ENCODE measurements at regions not wholly inside any gene's neighbourhood (a gene's known extent, or its start where the extent isn't known, plus 50 kb on each side); places are given as distances from the start of the nearest gene placed in this dataset.

DNA sequence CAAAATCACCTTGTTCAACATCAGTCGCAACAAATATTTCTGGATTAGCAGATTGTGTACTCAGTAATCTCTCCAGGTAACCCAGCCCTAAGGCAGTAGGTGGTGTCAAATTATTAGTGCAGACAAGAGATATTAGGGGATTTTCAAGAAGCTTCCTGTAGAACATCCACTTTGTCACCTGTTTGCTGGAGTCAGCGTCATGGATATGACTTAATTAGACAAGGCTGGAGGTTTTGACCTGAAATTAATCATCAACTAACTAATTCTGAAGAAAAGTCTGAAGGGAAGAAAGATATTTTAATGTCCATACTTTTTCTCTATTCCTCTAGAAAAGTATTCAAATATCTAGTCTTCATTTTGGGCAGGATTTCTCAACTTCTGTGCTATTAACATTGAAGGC lies 91.4 kb upstream of the CCDC112 start:
- Histone ChIP-seq H3K9me3 (ENCODE audit: insufficient read depth, low read depth, low read length) (no peaks in the 10 kb centered on the region), H3K27me3 (ENCODE audit: insufficient read depth, low read length) (no peaks in the 10 kb centered on the region), H3K27ac (ENCODE audit: low read depth, low read length) (no peak overlapping the region), H3K36me3 (ENCODE audit: insufficient read depth, low read length) (no peaks in the 10 kb centered on the region), H3K9ac (ENCODE audit: low read depth, low read length) (no peak overlapping the region), H3K4me1 (ENCODE audit: insufficient read depth, low read length) (peaks cover 4% of the 10 kb centered on the region; the same call in 1 of the 2 replicates), H3K4me3 (ENCODE audit: low read length) (no peak overlapping the region)
- 97% methylated on average over 2 of the region's 2 CpGs for WGBS

DNA sequence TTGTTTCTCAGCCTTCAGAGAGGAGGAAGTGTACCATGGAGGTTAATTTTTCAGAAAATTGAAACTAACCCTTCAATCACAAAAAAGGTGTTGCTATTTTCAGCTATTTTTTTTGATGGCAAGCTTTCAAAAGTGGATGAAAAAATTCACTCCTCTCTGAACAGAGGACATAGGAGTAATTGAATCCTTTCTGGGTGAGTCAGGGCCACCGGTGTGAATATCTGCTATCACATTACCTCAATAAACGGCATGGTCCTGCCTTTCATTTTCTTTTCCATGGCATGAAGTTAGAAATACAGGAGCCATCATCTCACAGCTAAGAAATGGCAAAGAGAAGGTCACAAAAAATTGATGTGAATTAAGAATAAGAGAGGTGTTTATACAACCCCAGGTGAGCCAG lies 90.2 kb upstream of the CCDC112 start:
- Histone ChIP-seq H3K9ac (ENCODE audit: low read depth, low read length) (no peak overlapping the region), H3K27ac (ENCODE audit: low read depth, low read length) (no peak overlapping the region), H3K36me3 (ENCODE audit: insufficient read depth, low read length) (no peaks in the 10 kb centered on the region), H3K9me3 (ENCODE audit: insufficient read depth, low read depth, low read length) (no peaks in the 10 kb centered on the region), H3K27me3 (ENCODE audit: insufficient read depth, low read length) (no peaks in the 10 kb centered on the region), H3K4me1 (ENCODE audit: insufficient read depth, low read length) (peaks cover 4% of the 10 kb centered on the region; the same call in 1 of the 2 replicates), H3K4me3 (ENCODE audit: low read length) (no peak overlapping the region)
- WGBS, result 79% methylated on average over 2 of the region's 2 CpGs

DNA sequence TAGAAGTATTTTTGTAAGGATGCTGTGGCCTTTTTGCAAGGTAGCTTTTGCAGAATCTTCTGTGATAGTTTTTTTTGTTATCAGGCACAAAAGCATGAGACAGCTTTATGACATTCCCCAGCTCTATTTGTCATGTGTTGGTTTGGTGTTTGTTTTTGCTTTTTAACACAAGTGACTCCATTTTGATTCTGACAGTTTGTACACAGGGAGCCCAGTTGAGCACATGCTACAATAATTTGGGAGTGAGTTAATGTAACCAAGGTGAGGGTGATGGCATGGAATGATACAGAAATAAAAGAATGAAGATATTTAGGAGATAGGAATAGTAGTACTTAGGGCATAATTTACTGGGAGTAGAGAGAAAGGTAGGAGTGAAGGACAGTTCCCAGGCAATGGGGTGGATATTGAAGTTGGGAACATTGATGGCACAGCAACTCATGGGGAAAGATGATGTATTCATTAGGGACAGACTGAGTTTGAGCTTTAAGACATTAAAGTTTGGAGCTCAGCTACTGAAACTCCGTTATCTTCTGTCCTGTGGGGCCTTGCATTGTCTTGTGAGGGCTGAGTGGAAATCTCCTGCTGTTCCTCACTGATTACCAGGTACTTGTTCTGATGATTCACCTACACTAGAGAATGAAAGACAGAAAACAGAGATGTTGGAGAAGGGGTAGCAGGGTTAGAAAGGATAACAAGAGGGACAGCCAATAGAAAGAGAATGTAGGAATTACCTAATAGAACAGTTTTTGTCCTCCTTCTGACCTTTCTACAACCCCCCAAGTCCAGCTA lies 88.3 kb upstream of the CCDC112 start:
- no peak overlapping the region for H3K4me3 ChIP-seq (ENCODE audit: low read length)
- no peaks in the 10 kb centered on the region for H3K27me3 ChIP-seq (ENCODE audit: insufficient read depth, low read length)
- no peak overlapping the region for H3K27ac ChIP-seq (ENCODE audit: low read depth, low read length)
- 23% methylated on average over 1 of the region's 1 CpG for WGBS
- H3K9me3 ChIP-seq (ENCODE audit: insufficient read depth, low read depth, low read length), result no peaks in the 10 kb centered on the region
- H3K9ac ChIP-seq (ENCODE audit: low read depth, low read length), result no peak overlapping the region
- peaks cover 4% of the 10 kb centered on the region; the same call in 1 of the 2 replicates for H3K4me1 ChIP-seq (ENCODE audit: insufficient read depth, low read length)
- no peaks in the 10 kb centered on the region for H3K36me3 ChIP-seq (ENCODE audit: insufficient read depth, low read length)

DNA sequence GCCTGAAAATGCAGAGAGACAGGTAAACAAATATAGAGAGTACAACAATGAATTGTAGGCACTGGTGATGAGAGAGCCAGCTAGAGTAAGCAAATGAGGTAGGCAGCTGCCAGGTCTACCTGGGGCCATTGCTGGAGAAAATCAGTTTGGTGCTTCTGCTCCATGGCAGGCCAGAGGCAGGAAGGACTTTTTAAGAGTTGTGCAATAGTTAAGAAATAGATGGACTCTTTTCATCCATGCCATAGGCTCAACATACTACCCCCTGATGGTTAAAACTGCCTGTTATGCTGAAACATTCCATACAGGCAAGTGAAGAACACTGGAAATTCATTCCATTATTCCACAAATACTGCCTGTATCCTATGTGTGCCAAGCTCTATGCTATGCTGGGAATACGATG lies 86.5 kb upstream of the CCDC112 start:
- H3K36me3 ChIP-seq (ENCODE audit: insufficient read depth, low read length), result no peaks in the 10 kb centered on the region
- WGBS, result 75% methylated on average over 1 of the region's 1 CpG
- no peak overlapping the region for H3K27ac ChIP-seq (ENCODE audit: low read depth, low read length)
- no peaks in the 10 kb centered on the region for H3K9me3 ChIP-seq (ENCODE audit: insufficient read depth, low read depth, low read length)
- no peak overlapping the region for H3K4me3 ChIP-seq (ENCODE audit: low read length)
- no peak overlapping the region for H3K9ac ChIP-seq (ENCODE audit: low read depth, low read length)
- H3K27me3 ChIP-seq (ENCODE audit: insufficient read depth, low read length), result no peaks in the 10 kb centered on the region
- peaks cover 4% of the 10 kb centered on the region; the same call in 1 of the 2 replicates for H3K4me1 ChIP-seq (ENCODE audit: insufficient read depth, low read length)

DNA sequence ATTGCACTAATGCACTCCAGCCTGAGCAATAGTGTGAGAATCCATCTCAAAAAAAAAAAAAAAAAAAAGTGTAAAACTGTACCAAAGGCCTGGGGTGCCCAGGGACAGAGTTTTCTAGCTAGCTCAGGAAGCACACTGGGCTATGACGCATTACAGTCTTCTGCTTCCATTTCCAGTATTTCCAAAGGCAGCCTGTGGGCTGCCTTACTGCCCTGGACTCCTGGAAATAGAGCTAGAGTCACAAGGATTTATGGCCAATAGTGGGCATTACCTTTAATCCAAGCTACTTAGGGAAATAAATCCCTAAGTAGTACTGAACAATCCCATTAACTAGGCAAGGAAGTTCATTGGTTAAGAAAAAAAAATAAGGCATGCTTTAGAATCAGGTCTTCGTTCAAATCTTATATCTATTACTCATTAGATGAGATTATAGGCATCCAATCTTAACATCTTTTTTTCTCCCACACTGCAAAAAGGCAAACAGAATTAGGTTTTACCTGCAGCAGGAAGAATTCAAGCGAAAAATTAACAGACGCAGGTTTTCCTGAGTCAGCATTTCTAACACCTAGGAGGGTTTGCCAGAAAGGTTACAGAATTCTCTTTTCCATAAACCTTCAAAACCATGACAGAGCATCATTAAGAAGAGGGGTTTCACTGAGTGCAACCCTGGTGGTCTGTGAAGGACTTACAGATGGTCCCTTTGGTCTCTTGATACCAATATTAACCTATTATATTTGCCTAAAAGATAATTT lies 85.6 kb upstream of the CCDC112 start:
- Histone ChIP-seq H3K9ac (ENCODE audit: low read depth, low read length) (no peak overlapping the region), H3K36me3 (ENCODE audit: insufficient read depth, low read length) (no peaks in the 10 kb centered on the region), H3K4me1 (ENCODE audit: insufficient read depth, low read length) (peaks cover 4% of the 10 kb centered on the region; the same call in 1 of the 2 replicates), H3K27ac (ENCODE audit: low read depth, low read length) (no peak overlapping the region), H3K9me3 (ENCODE audit: insufficient read depth, low read depth, low read length) (no peaks in the 10 kb centered on the region), H3K4me3 (ENCODE audit: low read length) (no peak overlapping the region), H3K27me3 (ENCODE audit: insufficient read depth, low read length) (no peaks in the 10 kb centered on the region)
- 94% methylated on average over 4 of the region's 4 CpGs for WGBS

DNA sequence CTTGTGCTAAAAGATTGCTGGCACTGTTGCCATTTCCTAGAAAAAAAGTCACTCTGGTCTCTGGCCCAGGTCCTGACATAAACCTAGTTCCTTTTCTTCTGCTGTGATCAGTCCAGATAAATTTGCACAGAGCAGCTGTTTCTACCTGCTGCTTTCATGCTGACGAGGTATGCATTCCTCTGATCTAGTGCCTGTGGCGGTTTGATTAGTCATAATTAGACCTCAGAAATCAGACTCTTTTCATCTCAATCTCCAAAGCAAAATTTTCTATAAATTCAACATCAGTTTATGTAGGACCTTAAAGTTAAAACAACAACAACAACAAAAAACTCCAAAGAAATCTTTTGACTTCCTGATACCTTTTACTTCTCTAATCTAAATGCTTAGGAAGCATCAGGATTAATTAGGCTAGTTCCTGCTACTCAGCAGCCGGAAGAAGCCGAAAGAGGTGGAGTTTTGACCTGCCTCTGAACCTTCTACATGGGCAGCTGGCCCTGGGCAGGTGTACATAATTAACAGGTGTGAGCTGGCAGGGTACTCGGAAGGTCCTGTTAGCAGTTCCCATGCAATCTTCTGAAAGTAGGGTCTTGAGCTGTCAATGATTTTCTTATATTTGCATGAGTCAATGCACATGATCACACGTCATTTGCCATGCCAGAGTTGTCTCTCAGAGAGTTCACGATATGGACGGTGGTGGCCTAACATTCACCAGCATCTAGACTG lies 83.3 kb upstream of the CCDC112 start:
- no peak overlapping the region for H3K4me3 ChIP-seq (ENCODE audit: low read length)
- H3K9me3 ChIP-seq (ENCODE audit: insufficient read depth, low read depth, low read length), result no peaks in the 10 kb centered on the region
- no peaks in the 10 kb centered on the region for H3K4me1 ChIP-seq (ENCODE audit: insufficient read depth, low read length)
- no peak overlapping the region for H3K27ac ChIP-seq (ENCODE audit: low read depth, low read length)
- H3K9ac ChIP-seq (ENCODE audit: low read depth, low read length), result no peak overlapping the region
- H3K36me3 ChIP-seq (ENCODE audit: insufficient read depth, low read length), result no peaks in the 10 kb centered on the region
- H3K27me3 ChIP-seq (ENCODE audit: insufficient read depth, low read length), result no peaks in the 10 kb centered on the region
- WGBS, result 94% methylated on average over 8 of the region's 8 CpGs

DNA sequence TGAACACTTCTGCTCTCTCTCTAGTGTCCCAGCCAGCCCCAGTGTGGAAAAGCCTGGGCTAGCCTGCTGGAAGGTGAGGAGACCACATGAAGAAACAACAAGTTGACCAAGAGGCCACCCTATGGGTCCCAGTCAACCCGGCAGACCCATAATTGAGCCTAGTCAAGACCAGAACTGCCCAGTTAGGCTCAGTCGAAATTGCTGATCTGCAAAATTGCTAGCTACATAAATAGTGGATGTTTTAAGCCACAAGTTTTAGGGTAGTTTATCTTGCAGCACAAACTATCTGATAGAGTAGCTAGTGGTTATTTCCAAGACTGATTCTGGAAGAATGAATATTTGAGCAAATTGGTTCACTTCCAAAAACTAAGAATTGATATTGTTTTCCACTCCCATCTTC lies 82.3 kb upstream of the CCDC112 start:
- Histone ChIP-seq H3K4me1 (ENCODE audit: insufficient read depth, low read length) (no peaks in the 10 kb centered on the region), H3K27ac (ENCODE audit: low read depth, low read length) (no peak overlapping the region), H3K9ac (ENCODE audit: low read depth, low read length) (no peak overlapping the region), H3K9me3 (ENCODE audit: insufficient read depth, low read depth, low read length) (no peaks in the 10 kb centered on the region), H3K36me3 (ENCODE audit: insufficient read depth, low read length) (no peaks in the 10 kb centered on the region), H3K27me3 (ENCODE audit: insufficient read depth, low read length) (no peaks in the 10 kb centered on the region), H3K4me3 (ENCODE audit: low read length) (no peak overlapping the region)
- WGBS, result 96% methylated on average over 2 of the region's 2 CpGs

DNA sequence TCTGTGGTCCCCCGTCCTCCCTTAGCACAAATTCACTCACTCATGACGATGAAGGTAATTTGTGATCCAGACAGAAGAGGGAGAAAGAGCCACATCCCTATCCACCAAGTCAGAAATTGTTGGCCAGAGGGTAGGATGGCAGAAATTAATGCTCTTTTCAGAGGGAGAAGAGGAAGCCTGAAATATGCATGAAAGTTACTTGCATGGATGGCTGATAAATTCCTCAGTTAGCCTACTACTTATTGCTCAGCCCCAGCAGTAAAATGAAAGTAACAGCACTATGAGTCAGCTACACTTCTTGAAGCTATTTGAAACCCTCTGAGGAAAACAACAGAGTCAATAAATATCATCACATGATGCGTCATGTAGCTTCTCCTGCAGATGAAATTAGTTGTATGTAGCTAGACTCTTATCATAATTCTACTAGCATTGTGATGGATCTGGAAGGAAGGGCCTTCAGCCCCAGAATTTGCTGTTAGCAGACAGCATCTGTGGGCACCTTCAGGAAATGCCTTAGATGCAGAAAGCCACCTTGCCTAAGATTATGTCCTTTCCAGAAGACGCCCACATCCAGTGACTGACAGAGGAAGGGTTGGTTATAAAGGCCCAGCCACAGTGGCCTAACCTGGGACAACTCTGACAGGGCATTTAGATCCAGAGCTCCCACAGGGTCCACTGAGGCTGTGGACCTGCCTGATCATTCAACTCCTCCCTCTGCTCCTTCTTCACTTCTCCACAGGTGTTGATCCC lies 81.2 kb upstream of the CCDC112 start:
- Histone ChIP-seq H3K36me3 (ENCODE audit: insufficient read depth, low read length) (no peaks in the 10 kb centered on the region), H3K9ac (ENCODE audit: low read depth, low read length) (no peak overlapping the region), H3K9me3 (ENCODE audit: insufficient read depth, low read depth, low read length) (no peaks in the 10 kb centered on the region), H3K4me1 (ENCODE audit: insufficient read depth, low read length) (no peaks in the 10 kb centered on the region), H3K27me3 (ENCODE audit: insufficient read depth, low read length) (no peaks in the 10 kb centered on the region), H3K27ac (ENCODE audit: low read depth, low read length) (no peak overlapping the region), H3K4me3 (ENCODE audit: low read length) (no peak overlapping the region)
- 50% methylated on average over 1 of the region's 4 CpGs for whole genome bisulfite sequencing

DNA sequence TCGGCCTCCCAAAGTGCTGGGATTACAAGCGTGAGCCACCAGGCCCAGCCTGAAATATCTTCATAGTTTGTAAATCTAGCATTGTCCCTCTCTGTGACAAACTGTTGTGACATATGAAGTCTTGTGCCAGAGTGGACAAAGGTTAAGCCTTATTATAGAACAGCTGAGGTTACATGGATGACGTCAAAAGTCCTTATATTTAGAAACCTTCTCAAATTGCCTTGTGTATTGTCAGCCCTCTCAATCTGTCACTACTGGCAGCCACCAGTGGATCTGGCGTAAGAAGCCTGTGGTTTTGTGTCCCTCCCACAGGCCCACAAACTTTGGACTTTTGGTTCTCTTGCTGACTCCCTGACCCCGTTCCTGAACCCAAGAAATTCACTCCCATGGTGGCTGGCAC lies 79.4 kb upstream of the CCDC112 start:
- Histone ChIP-seq H3K27me3 (ENCODE audit: insufficient read depth, low read length) (no peaks in the 10 kb centered on the region), H3K9me3 (ENCODE audit: insufficient read depth, low read depth, low read length) (no peaks in the 10 kb centered on the region), H3K9ac (ENCODE audit: low read depth, low read length) (no peak overlapping the region), H3K27ac (ENCODE audit: low read depth, low read length) (no peak overlapping the region), H3K4me1 (ENCODE audit: insufficient read depth, low read length) (0 out of 2 replicates have a peak, but pooled peaks cover 6% of the 10 kb centered on the region), H3K4me3 (ENCODE audit: low read length) (no peak overlapping the region), H3K36me3 (ENCODE audit: insufficient read depth, low read length) (no peaks in the 10 kb centered on the region)
- WGBS, result 94% methylated on average over 5 of the region's 5 CpGs

DNA sequence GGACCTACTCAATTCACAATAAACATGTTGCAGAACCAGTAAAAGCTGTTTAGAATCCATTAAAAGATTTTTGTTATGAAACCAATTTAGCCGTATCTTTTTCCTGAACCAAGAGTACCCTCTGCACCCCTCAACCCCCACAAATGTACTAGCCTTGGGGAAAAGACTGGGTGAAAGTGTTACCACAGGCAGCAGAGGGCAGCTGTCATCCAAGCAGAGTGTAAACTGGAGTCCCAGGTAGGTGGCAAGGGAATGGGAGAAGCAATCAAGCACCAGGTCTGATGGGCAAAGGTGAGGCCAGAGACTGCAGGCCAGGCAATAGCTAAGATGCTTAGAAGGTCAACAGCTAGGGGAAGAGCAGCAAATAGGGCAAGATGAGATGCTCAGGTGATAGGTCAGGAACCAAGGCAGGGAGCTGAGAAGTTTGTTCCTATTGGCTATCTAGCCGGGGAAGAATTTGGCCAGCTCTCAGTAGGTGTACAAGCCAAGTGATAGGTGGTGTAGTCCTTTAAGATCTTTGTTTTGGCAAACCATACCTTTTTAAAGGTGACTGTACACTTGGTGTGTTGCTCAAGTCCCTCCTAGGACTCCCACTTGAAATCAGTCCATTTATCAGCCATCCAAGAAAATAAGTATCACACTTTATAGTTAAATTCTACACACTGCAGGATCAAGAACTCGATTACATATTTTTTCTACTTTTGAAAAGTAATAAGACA lies 77.8 kb upstream of the CCDC112 start:
- 94% methylated on average over 3 of the region's 3 CpGs for WGBS
- Histone ChIP-seq H3K9me3 (ENCODE audit: insufficient read depth, low read depth, low read length) (no peaks in the 10 kb centered on the region), H3K4me1 (ENCODE audit: insufficient read depth, low read length) (peaks cover 17% of the 10 kb centered on the region), H3K27ac (ENCODE audit: low read depth, low read length) (no peak overlapping the region), H3K4me3 (ENCODE audit: low read length) (no peak overlapping the region), H3K9ac (ENCODE audit: low read depth, low read length) (no peak overlapping the region), H3K36me3 (ENCODE audit: insufficient read depth, low read length) (no peaks in the 10 kb centered on the region), H3K27me3 (ENCODE audit: insufficient read depth, low read length) (no peaks in the 10 kb centered on the region)
